GM12865 (cell line): ENCODE measurements at regions not wholly inside any gene's neighbourhood (a gene's known extent, or its start where the extent isn't known, plus 50 kb on each side); places are given as distances from the start of the nearest gene placed in this dataset.

Experiments
- DNase-seq: peaks from one replicate; pipeline ENCODE4 v3.0.0; 2010; ENCODE audit warnings: low read depth
- H3K4me3 ChIP-seq: 2 replicates; pipeline ENCODE4 v1.5.1; 2011; ENCODE audit warnings: mild to moderate bottlenecking, low read depth, low read length, control low read depth
- CTCF ChIP-seq: IDR thresholded peaks from 2 replicates; pipeline ENCODE4 v1.5.1; 2011; ENCODE audit warnings: low read length, control low read depth, low read depth, inconsistent platforms; ENCODE audit not compliant: insufficient read depth; ENCODE audit errors: missing control alignments

GRCh38 chr5:32851559-32852173 lies 140.5 kb downstream of the NPR3 start:
- TF ChIP-seq CTCF, result no peak
- no peak overlapping the region for H3K4me3 ChIP-seq
- no peak for DNase-seq

GRCh38 chr5:32852535-32852934 lies 141.4 kb downstream of the NPR3 start:
- no peak overlapping the region for H3K4me3 ChIP-seq
- DNase-seq, result peak; percentile 4
- no peak for TF ChIP-seq CTCF

GRCh38 chr5:32852976-32853375 lies 141.9 kb downstream of the NPR3 start:
- no peak for TF ChIP-seq CTCF
- H3K4me3 ChIP-seq, result no peak overlapping the region
- DNase-seq, result no peak

GRCh38 chr5:32854473-32854872 lies 143.4 kb downstream of the NPR3 start:
- DNase-seq, result no peak
- no peak for TF ChIP-seq CTCF
- H3K4me3 ChIP-seq, result no peak overlapping the region

GRCh38 chr5:32859211-32859641 lies 148.1 kb downstream of the NPR3 start:
- no peak for DNase-seq
- TF ChIP-seq CTCF, result no peak
- no peak overlapping the region for H3K4me3 ChIP-seq

- no peak overlapping the region for H3K4me3 ChIP-seq
- no peak for DNase-seq
- TF ChIP-seq CTCF, result no peak
These were observed 154.4 kb downstream of the NPR3 start for GRCh38 chr5:32865475-32865874.

- no peak for DNase-seq
- no peak for TF ChIP-seq CTCF
- no peak overlapping the region for H3K4me3 ChIP-seq
These were observed 155.0 kb downstream of the NPR3 start for GRCh38 chr5:32866138-32866537.
